ENCODE measurements at regions not wholly inside any gene's neighbourhood (a gene's known extent, or its start where the extent isn't known, plus 50 kb on each side); places are given as distances from the start of the nearest gene placed in this dataset.

- Mint-ChIP-seq H3K27me3 (ENCODE audit: unreplicated experiment) (peaks cover 21% of the 10 kb centered on the region), H3K4me1 (ENCODE audit: unreplicated experiment) (no peaks in the 10 kb centered on the region), H3K36me3 (ENCODE audit: unreplicated experiment) (no peaks in the 10 kb centered on the region), H3K27ac (ENCODE audit: unreplicated experiment) (no peak overlapping the region), H3K9me3 (ENCODE audit: unreplicated experiment) (no peaks in the 10 kb centered on the region), H3K4me3 (ENCODE audit: unreplicated experiment) (no peak overlapping the region)
- TF ChIP-seq, protein P1, sequence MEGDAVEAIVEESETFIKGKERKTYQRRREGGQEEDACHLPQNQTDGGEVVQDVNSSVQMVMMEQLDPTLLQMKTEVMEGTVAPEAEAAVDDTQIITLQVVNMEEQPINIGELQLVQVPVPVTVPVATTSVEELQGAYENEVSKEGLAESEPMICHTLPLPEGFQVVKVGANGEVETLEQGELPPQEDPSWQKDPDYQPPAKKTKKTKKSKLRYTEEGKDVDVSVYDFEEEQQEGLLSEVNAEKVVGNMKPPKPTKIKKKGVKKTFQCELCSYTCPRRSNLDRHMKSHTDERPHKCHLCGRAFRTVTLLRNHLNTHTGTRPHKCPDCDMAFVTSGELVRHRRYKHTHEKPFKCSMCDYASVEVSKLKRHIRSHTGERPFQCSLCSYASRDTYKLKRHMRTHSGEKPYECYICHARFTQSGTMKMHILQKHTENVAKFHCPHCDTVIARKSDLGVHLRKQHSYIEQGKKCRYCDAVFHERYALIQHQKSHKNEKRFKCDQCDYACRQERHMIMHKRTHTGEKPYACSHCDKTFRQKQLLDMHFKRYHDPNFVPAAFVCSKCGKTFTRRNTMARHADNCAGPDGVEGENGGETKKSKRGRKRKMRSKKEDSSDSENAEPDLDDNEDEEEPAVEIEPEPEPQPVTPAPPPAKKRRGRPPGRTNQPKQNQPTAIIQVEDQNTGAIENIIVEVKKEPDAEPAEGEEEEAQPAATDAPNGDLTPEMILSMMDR (IDR thresholded peaks at IDR 0.05): no peak
- DNase-seq (ENCODE audit: extremely low spot score, unreplicated experiment): no peak
These were observed 197.3 kb downstream of the FOXD2 start for GRCh38 chr1:47635111-47635510.

GRCh38 chr1:47635597-47635996, 197.8 kb downstream of the FOXD2 start:
- DNase-seq (ENCODE audit: extremely low spot score, unreplicated experiment): no peak
- Mint-ChIP-seq H3K9me3 (ENCODE audit: unreplicated experiment) (no peaks in the 10 kb centered on the region), H3K36me3 (ENCODE audit: unreplicated experiment) (no peaks in the 10 kb centered on the region), H3K27ac (ENCODE audit: unreplicated experiment) (no peak overlapping the region), H3K27me3 (ENCODE audit: unreplicated experiment) (peaks cover 22% of the 10 kb centered on the region), H3K4me1 (ENCODE audit: unreplicated experiment) (no peaks in the 10 kb centered on the region), H3K4me3 (ENCODE audit: unreplicated experiment) (no peak overlapping the region)
- TF ChIP-seq, protein P1 (IDR thresholded peaks at IDR 0.05): no peak

- Mint-ChIP-seq H3K27me3 (ENCODE audit: unreplicated experiment) (peaks cover 26% of the 10 kb centered on the region), H3K9me3 (ENCODE audit: unreplicated experiment) (no peaks in the 10 kb centered on the region), H3K4me3 (ENCODE audit: unreplicated experiment) (no peak overlapping the region), H3K36me3 (ENCODE audit: unreplicated experiment) (no peaks in the 10 kb centered on the region), H3K4me1 (ENCODE audit: unreplicated experiment) (no peaks in the 10 kb centered on the region), H3K27ac (ENCODE audit: unreplicated experiment) (no peak overlapping the region)
- DNase-seq (ENCODE audit: extremely low spot score, unreplicated experiment): no peak
- TF ChIP-seq, protein P1 (IDR thresholded peaks at IDR 0.05): no peak
These were observed 199.4 kb downstream of the FOXD2 start for GRCh38 chr1:47637111-47637685.

- no peak overlapping the region for H3K27ac Mint-ChIP-seq (ENCODE audit: unreplicated experiment)
- H3K27me3 Mint-ChIP-seq (ENCODE audit: unreplicated experiment): peaks cover 22% of the 10 kb centered on the region
- DNase-seq (ENCODE audit: extremely low spot score, unreplicated experiment): no peak
- H3K36me3 Mint-ChIP-seq (ENCODE audit: unreplicated experiment): no peaks in the 10 kb centered on the region
- no peaks in the 10 kb centered on the region for H3K4me1 Mint-ChIP-seq (ENCODE audit: unreplicated experiment)
- H3K9me3 Mint-ChIP-seq (ENCODE audit: unreplicated experiment): no peaks in the 10 kb centered on the region
- TF ChIP-seq, protein P1 (IDR thresholded peaks at IDR 0.05): no peak
- H3K4me3 Mint-ChIP-seq (ENCODE audit: unreplicated experiment): no peak overlapping the region
These were observed 200.4 kb downstream of the FOXD2 start for GRCh38 chr1:47638240-47638639.

DNA sequence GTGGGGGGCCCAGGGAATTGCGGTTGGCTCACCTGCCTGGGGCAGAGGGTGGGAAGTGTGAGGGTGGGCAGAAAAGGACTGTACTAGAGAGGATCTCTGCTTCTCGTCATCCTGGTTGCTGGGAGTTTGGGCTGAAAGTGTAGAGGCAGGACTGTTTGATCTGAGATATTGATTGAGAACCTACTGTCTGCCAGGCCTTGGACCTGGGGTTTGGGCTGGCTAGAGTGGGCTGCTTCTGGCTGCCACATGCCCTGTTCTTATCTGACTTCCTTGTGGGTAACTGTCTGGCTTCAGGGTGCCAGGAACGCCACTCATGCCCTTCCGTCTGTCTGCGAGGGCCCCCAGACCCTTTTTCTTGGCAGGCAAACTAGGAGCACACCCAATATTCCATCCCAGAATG, 200.9 kb downstream of the FOXD2 start:
- H3K27me3 Mint-ChIP-seq (ENCODE audit: unreplicated experiment): peaks cover 22% of the 10 kb centered on the region
- no peaks in the 10 kb centered on the region for H3K4me1 Mint-ChIP-seq (ENCODE audit: unreplicated experiment)
- no peaks in the 10 kb centered on the region for H3K36me3 Mint-ChIP-seq (ENCODE audit: unreplicated experiment)
- H3K27ac Mint-ChIP-seq (ENCODE audit: unreplicated experiment): no peak overlapping the region
- no peak overlapping the region for H3K4me3 Mint-ChIP-seq (ENCODE audit: unreplicated experiment)
- no peak for DNase-seq (ENCODE audit: extremely low spot score, unreplicated experiment)
- TF ChIP-seq, protein P1 (IDR thresholded peaks at IDR 0.05): no peak
- no peaks in the 10 kb centered on the region for H3K9me3 Mint-ChIP-seq (ENCODE audit: unreplicated experiment)
